KMS-11 (cell line): ENCODE measurements at regions not wholly inside any gene's neighbourhood (a gene's known extent, or its start where the extent isn't known, plus 50 kb on each side); places are given as distances from the start of the nearest gene placed in this dataset.

Experiments
- H2AFZ ChIP-seq: fragments of 200-600 bp; sonication (generic); 2 replicates; pipeline ENCODE4 v1.6.1; 2016; ENCODE audit warnings: antibody characterized with exemption, mixed run types, low read depth
- H3K27ac ChIP-seq: fragments of 200-600 bp; sonication (generic); 2 replicates; pipeline ENCODE4 v1.6.1; 2016; ENCODE audit warnings: mild to moderate bottlenecking, mixed run types
- H3K27me3 ChIP-seq: fragments of 200-600 bp; sonication (generic); 2 replicates; pipeline ENCODE4 v1.6.1; 2017; ENCODE audit warnings: mild to moderate bottlenecking, low read depth, mixed run types, moderate library complexity; ENCODE audit not compliant: insufficient read depth
- H3K36me3 ChIP-seq: fragments of 200-600 bp; sonication (generic); 2 replicates; pipeline ENCODE4 v1.6.1; 2017; ENCODE audit warnings: mild to moderate bottlenecking, mixed run types; ENCODE audit not compliant: insufficient read depth
- H3K4me1 ChIP-seq: fragments of 200-600 bp; sonication (generic); 2 replicates; pipeline ENCODE4 v1.6.1; 2016; ENCODE audit warnings: mild to moderate bottlenecking, low read depth, mixed run types; ENCODE audit not compliant: poor library complexity, severe bottlenecking
- H3K4me2 ChIP-seq: fragments of 200-600 bp; sonication (generic); 2 replicates; pipeline ENCODE4 v1.7.0; 2016; ENCODE audit warnings: mild to moderate bottlenecking, mixed run types
- H3K4me3 ChIP-seq: fragments of 200-600 bp; sonication (generic); IDR thresholded peaks from 2 replicates; pipeline ENCODE4 v1.6.1; 2017; ENCODE audit warnings: low read depth, low read length, mixed read lengths; ENCODE audit not compliant: insufficient read depth
- H3K79me2 ChIP-seq: fragments of 200-600 bp; sonication (generic); 2 replicates; pipeline ENCODE4 v1.6.1; 2016; ENCODE audit warnings: low read depth, mixed run types; ENCODE audit not compliant: insufficient read depth
- H3K9ac ChIP-seq: fragments of 200-600 bp; sonication (generic); 2 replicates; pipeline ENCODE4 v1.6.1; 2016; ENCODE audit warnings: mild to moderate bottlenecking, mixed run types
- H4K20me1 ChIP-seq: fragments of 200-600 bp; sonication (generic); 2 replicates; pipeline ENCODE4 v1.6.1; 2016; ENCODE audit warnings: mild to moderate bottlenecking, mixed run types; ENCODE audit not compliant: insufficient read depth
- CTCF ChIP-seq: fragments of 200-600 bp; sonication (generic); conservative IDR thresholded peaks from 2 replicates; pipeline ENCODE4 v1.6.1; 2017; ENCODE audit warnings: low read depth, mild to moderate bottlenecking, antibody characterized with exemption, low read length, moderate library complexity, mixed read lengths

- no peak overlapping the region for H2AFZ ChIP-seq
- no peak for TF ChIP-seq CTCF
- H3K4me1 ChIP-seq: no peaks in the 10 kb centered on the region
- no peak overlapping the region for H3K4me2 ChIP-seq
- no peak overlapping the region for H3K9ac ChIP-seq
- no peak overlapping the region for H3K27ac ChIP-seq
- H4K20me1 ChIP-seq: no peaks in the 10 kb centered on the region
- no peaks in the 10 kb centered on the region for H3K36me3 ChIP-seq
- no peaks in the 10 kb centered on the region for H3K79me2 ChIP-seq
- H3K27me3 ChIP-seq: peaks cover 3% of the 10 kb centered on the region; the same call in 1 of the 2 replicates
- no peak overlapping the region for H3K4me3 ChIP-seq
These were observed 75.3 kb upstream of the C14orf180 start for GRCh38 chr14:104504172-104504735.

DNA sequence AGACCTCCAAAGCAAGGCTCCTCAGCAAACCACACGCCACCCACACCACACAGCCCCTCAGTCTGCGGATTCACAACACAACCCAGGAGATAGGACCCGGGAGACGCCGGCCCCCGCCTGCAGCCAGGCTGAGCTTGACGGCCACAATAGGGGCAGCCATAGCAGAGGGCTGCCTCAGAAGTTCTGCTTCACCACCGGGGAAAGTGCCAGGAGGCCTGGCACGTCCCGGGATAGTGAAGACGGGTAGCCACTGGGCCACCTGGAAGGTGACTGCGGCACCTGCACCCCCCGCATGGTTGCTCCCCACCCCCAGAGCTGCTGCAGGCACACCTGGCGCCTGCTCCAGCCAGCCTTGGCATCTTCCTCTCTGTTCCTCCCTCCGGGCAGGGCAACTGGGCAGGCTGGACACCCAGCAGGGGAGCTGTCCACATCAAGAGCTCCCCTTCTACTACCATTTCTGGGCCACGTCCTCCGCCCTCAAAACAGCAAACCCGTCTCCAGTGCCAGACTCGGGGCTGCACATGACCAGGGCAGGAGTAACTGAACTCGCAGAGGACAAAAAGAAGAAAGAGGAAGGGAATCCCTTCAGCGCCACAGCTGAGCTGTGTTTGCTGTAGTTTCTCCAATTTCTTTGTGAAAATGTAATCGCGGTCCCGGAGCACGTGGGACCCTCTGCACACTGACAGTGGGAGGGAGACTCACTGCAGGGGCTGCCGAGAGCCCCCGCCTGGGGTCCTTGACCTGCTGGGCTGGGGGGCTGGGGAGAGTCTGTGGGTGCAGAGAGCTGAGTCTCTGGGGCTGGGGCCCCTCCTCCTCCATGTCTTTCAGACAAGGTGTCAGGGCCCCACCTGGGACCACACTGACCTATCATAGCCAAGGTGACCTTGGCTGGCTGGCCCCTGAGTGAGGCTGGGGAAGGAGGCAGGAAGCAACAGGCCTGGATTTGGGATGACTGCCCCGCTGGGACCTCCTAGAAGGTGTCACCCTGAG is 74.2 kb upstream of the C14orf180 start:
- no peak overlapping the region for H3K4me2 ChIP-seq
- H3K27me3 ChIP-seq: peaks cover 3% of the 10 kb centered on the region; the same call in 1 of the 2 replicates
- no peaks in the 10 kb centered on the region for H3K36me3 ChIP-seq
- no peak for TF ChIP-seq CTCF
- no peak overlapping the region for H2AFZ ChIP-seq
- H3K27ac ChIP-seq: no peak overlapping the region
- no peaks in the 10 kb centered on the region for H3K4me1 ChIP-seq
- H3K9ac ChIP-seq: no peak overlapping the region
- H4K20me1 ChIP-seq: no peaks in the 10 kb centered on the region
- H3K4me3 ChIP-seq: no peak overlapping the region
- no peaks in the 10 kb centered on the region for H3K79me2 ChIP-seq

GRCh38 chr14:104506461-104507253 is 72.9 kb upstream of the C14orf180 start:
- Histone ChIP-seq H3K4me1 (no peaks in the 10 kb centered on the region), H3K27ac (no peak overlapping the region), H3K36me3 (no peaks in the 10 kb centered on the region), H3K4me3 (no peak overlapping the region), H4K20me1 (no peaks in the 10 kb centered on the region), H3K79me2 (no peaks in the 10 kb centered on the region), H3K9ac (no peak overlapping the region), H3K27me3 (peaks cover 3% of the 10 kb centered on the region; the same call in 1 of the 2 replicates), H3K4me2 (no peak overlapping the region), H2AFZ (no peak overlapping the region)
- TF ChIP-seq CTCF: no peak

DNA sequence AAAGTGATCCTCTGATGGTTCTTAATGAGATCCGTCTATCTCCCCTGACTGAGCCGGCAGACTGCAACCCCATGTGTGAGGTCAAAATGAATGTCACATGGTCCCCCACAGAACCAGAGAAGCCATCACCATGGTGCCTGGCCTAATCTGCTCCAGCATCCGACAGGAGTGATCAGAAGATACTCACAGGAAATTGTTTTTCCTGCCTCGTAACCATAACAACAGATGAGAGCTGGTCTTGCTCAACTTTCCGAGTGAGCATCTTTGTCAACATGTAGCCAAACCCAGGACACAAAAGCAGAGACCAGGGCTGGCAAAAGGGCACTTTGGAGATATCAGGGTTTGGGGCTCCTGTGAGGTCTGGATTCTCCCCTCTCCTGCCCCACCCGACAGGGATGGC is 72.1 kb upstream of the C14orf180 start:
- Histone ChIP-seq H3K9ac (no peak overlapping the region), H3K79me2 (no peaks in the 10 kb centered on the region), H3K27ac (no peak overlapping the region), H4K20me1 (no peaks in the 10 kb centered on the region), H3K27me3 (peaks cover 3% of the 10 kb centered on the region; the same call in 1 of the 2 replicates), H2AFZ (no peak overlapping the region), H3K36me3 (no peaks in the 10 kb centered on the region), H3K4me2 (no peak overlapping the region), H3K4me1 (no peaks in the 10 kb centered on the region), H3K4me3 (no peak overlapping the region)
- TF ChIP-seq CTCF: no peak
